CD14-positive monocyte (primary cell): ENCODE measurements at regions not wholly inside any gene's neighbourhood (a gene's known extent, or its start where the extent isn't known, plus 50 kb on each side); places are given as distances from the start of the nearest gene placed in this dataset.

Experiments used
- DNase-seq, 3 donors: peaks; one replicate each; pipeline ENCODE4 v3.0.0-alpha.2; 2011 to 2022
- H2AFZ ChIP-seq: 2 replicates; pipeline ENCODE4 v1.6.0; 2012; ENCODE audit warnings: mild to moderate bottlenecking, low read depth, low read length, inconsistent platforms; ENCODE audit not compliant: insufficient read depth, poor library complexity, severe bottlenecking
- H3K27ac ChIP-seq, 2 donors: 1 replicate in 1 of 2; 2 replicates in 1 of 2; pipeline ENCODE4 v1.5.1; 2012 to 2013; ENCODE audit warnings: low read length in 2 of 2, control low read depth in 1 of 2, inconsistent platforms in 1 of 2, low read depth in 1 of 2, mild to moderate bottlenecking in 1 of 2
- H3K27me3 ChIP-seq, 2 donors: one replicate each; pipeline versions ENCODE4 v1.6.0 to v1.6.1; 2011 to 2013; ENCODE audit warnings: low read length in 2 of 2; ENCODE audit not compliant: control insufficient read depth in 2 of 2, insufficient read depth in 2 of 2
- H3K36me3 ChIP-seq, 2 donors: replicated peaks in 1 of 2; 1 replicate in 1 of 2; 2 replicates in 1 of 2; pipeline versions ENCODE4 v1.5.1 to v1.6.1; 2012 to 2013; ENCODE audit warnings: low read length in 2 of 2, control low read depth in 1 of 2, inconsistent platforms in 1 of 2, mild to moderate bottlenecking in 1 of 2; ENCODE audit not compliant: insufficient read depth in 2 of 2, control insufficient read depth in 1 of 2
- H3K4me1 ChIP-seq, 2 donors: 1 replicate in 1 of 2; 2 replicates in 1 of 2; pipeline versions ENCODE4 v1.5.1 to v1.6.1; 2012 to 2013; ENCODE audit warnings: low read length in 2 of 2, control low read depth in 1 of 2, inconsistent platforms in 1 of 2, mild to moderate bottlenecking in 1 of 2, moderate library complexity in 1 of 2; ENCODE audit not compliant: insufficient read depth in 2 of 2, control insufficient read depth in 1 of 2
- H3K4me2 ChIP-seq: replicated peaks from 2 replicates; pipeline ENCODE3; 2012; ENCODE audit warnings: low read length, moderate library complexity, mild to moderate bottlenecking; ENCODE audit not compliant: poor library complexity, severe bottlenecking; ENCODE audit errors: extremely low read depth
- H3K4me3 ChIP-seq, 3 experiments: fragments of 200-600 bp in 1 of 3; sonication (generic) in 1 of 3; replicated peaks in 1 of 3; 1 replicate in 2 of 3; 2 replicates in 1 of 3; pipeline ENCODE4 v1.5.1; 2011 to 2013; ENCODE audit warnings: low read length in 3 of 3, mild to moderate bottlenecking in 3 of 3, control low read depth in 2 of 3, low read depth in 2 of 3, inconsistent platforms in 1 of 3, moderate library complexity in 1 of 3
- H3K79me2 ChIP-seq: 2 replicates; pipeline ENCODE4 v1.6.0; 2012; ENCODE audit warnings: mild to moderate bottlenecking, control low read depth, inconsistent platforms, low read length, moderate library complexity; ENCODE audit not compliant: insufficient read depth
- H3K9ac ChIP-seq: 2 replicates; pipeline ENCODE4 v1.6.0; 2017; ENCODE audit warnings: low read length, mild to moderate bottlenecking; ENCODE audit not compliant: insufficient read depth, poor library complexity, severe bottlenecking
- H3K9me3 ChIP-seq, 2 donors: replicated peaks in 1 of 2; 1 replicate in 1 of 2; 2 replicates in 1 of 2; pipeline versions ENCODE4 v1.5.1 to v1.6.1; 2012 to 2013; ENCODE audit warnings: low read length in 2 of 2, control low read depth in 1 of 2; ENCODE audit not compliant: control insufficient read depth in 1 of 2, insufficient read depth in 1 of 2
- H4K20me1 ChIP-seq: 2 replicates; pipeline ENCODE4 v1.6.0; 2012; ENCODE audit warnings: mild to moderate bottlenecking, low read length, control low read depth, moderate library complexity; ENCODE audit not compliant: insufficient read depth
- H3K27ac Mint-ChIP-seq, 7 donors: one replicate each; pipeline ENCODE4 v1.8.0; 2020; ENCODE audit warnings: mild to moderate bottlenecking in 7 of 7, mixed read lengths in 7 of 7, moderate library complexity in 6 of 7, inconsistent platforms in 2 of 7
- H3K27me3 Mint-ChIP-seq, 3 donors: one replicate each; pipeline ENCODE4 v1.8.0; 2021 to 2022; ENCODE audit warnings: low read depth in 3 of 3, mild to moderate bottlenecking in 3 of 3, mixed read lengths in 3 of 3, moderate library complexity in 3 of 3, inconsistent platforms in 1 of 3
- H3K36me3 Mint-ChIP-seq, 2 donors: one replicate each; pipeline ENCODE4 v1.8.0; 2020; ENCODE audit warnings: mixed read lengths in 2 of 2, inconsistent platforms in 1 of 2, mild to moderate bottlenecking in 1 of 2
- H3K4me1 Mint-ChIP-seq: one replicate; pipeline ENCODE4 v1.8.0; 2020; ENCODE audit warnings: mild to moderate bottlenecking, mixed read lengths
- H3K4me3 Mint-ChIP-seq, 2 donors: one replicate each; pipeline ENCODE4 v1.8.0; 2020; ENCODE audit warnings: mild to moderate bottlenecking in 2 of 2, mixed read lengths in 2 of 2, moderate library complexity in 1 of 2
- H3K9me3 Mint-ChIP-seq, 7 donors: one replicate each; pipeline ENCODE4 v1.8.0; 2020 to 2022; ENCODE audit warnings: mixed read lengths in 7 of 7, mild to moderate bottlenecking in 6 of 7, moderate library complexity in 6 of 7, inconsistent platforms in 2 of 7
- CTCF ChIP-seq: fragments of 200-600 bp; IDR thresholded peaks from one replicate; pipeline ENCODE4 v1.8.0; 2022; ENCODE audit warnings: antibody characterized with exemption, mild to moderate bottlenecking
- WGBS: methylation state at CpG from one replicate; pipeline ENCODE4 v1.1.5; 2013; ENCODE audit warnings: missing lambda C conversion rate; ENCODE audit not compliant: insufficient coverage; 5-methylcytosine and 5-hydroxymethylcytosine counted together
- intact Hi-C, 2 donors: fragments of 100-400 bp; cut with micrococcal nuclease; formaldehyde crosslinking; loops; one replicate each; pipeline versions ENCODE4 v1.15.0 to v1.15.1; 2023

DNA sequence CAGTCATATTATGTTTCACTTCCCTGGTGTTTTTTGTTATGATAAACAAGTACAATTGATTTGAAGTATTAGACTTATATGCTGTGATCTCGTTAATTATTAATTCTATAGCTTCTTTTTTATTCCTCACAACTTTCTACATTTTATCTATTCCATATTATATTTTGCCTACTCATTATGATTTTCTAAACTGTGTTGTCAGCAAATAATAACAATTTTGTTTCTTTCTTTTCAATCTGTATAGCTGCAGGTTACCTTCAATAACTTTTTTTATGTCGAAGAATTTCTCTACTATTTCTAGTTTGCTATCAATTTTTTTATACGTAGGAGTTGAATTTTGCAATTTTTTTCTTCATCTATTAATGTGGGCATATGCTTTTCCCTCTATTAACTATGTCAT lies 304.4 kb downstream of the PCDH17 start:
- Histone ChIP-seq H2AFZ (no peak overlapping the region), H3K4me1 (no peaks in the 10 kb centered on the region), H3K27ac (no peak overlapping the region), H3K27me3 (no peaks in the 10 kb centered on the region), H4K20me1 (no peaks in the 10 kb centered on the region), H3K9ac (no peak overlapping the region), H3K4me2 (no peak overlapping the region), H3K9me3 (peaks cover 0 to 4% of the 10 kb centered on the region in 2 donors), H3K79me2 (no peaks in the 10 kb centered on the region), H3K4me3 (no peak overlapping the region), H3K36me3 (no peaks in the 10 kb centered on the region)
- no CpG with 5 or more reads among the region's 3 CpGs for WGBS
- Mint-ChIP-seq H3K4me3 (no peak overlapping the region), H3K27ac (no peak overlapping the region), H3K9me3 (peaks cover 0 to 1% (median 0%) of the 10 kb centered on the region in 7 donors), H3K27me3 (no peaks in the 10 kb centered on the region), H3K4me1 (no peaks in the 10 kb centered on the region), H3K36me3 (no peaks in the 10 kb centered on the region)
- intact Hi-C loops, result no loop called here
- DNase-seq, result no peak
- TF ChIP-seq CTCF, result no peak

GRCh38 chr13:57946361-57946760 lies 314.8 kb downstream of the PCDH17 start:
- H3K27ac Mint-ChIP-seq, result no peak overlapping the region
- H3K9ac ChIP-seq, result no peak overlapping the region
- no peak overlapping the region for H3K4me3 Mint-ChIP-seq
- TF ChIP-seq CTCF, result no peak
- H3K4me3 ChIP-seq, result no peak overlapping the region
- intact Hi-C loops, result no loop called here
- H3K9me3 Mint-ChIP-seq, result peaks cover 0 to 12% (median 4%) of the 10 kb centered on the region in 7 donors
- no peaks in the 10 kb centered on the region for H3K79me2 ChIP-seq
- no CpG with 5 or more reads among the region's 1 CpG for WGBS
- no peaks in the 10 kb centered on the region for H4K20me1 ChIP-seq
- H3K36me3 Mint-ChIP-seq, result no peaks in the 10 kb centered on the region
- no peak overlapping the region for H3K27ac ChIP-seq
- DNase-seq, result no peak
- H3K4me2 ChIP-seq, result no peak overlapping the region
- no peaks in the 10 kb centered on the region for H3K27me3 Mint-ChIP-seq
- no peak overlapping the region for H2AFZ ChIP-seq
- no peaks in the 10 kb centered on the region for H3K27me3 ChIP-seq
- peaks cover 0 to 10% of the 10 kb centered on the region in 2 donors for H3K9me3 ChIP-seq
- H3K4me1 Mint-ChIP-seq, result no peaks in the 10 kb centered on the region
- no peaks in the 10 kb centered on the region for H3K36me3 ChIP-seq
- H3K4me1 ChIP-seq, result no peaks in the 10 kb centered on the region
